SK-N-SH (cell line): ENCODE measurements at regions not wholly inside any gene's neighbourhood (a gene's known extent, or its start where the extent isn't known, plus 50 kb on each side); places are given as distances from the start of the nearest gene placed in this dataset.

Experiments used
- CTCF ChIA-PET: fragments of 300-600, 350-600 bp; formaldehyde crosslinking; extraction: SDS; loops from one replicate; lab custom pipeline; 2021; lab: Yijun Ruan, JAX
- POLR2A ChIA-PET: fragments of 350-600 bp; sonication (Branson Sonifier 250); formaldehyde crosslinking; extraction: SDS; loops from one replicate; lab custom pipeline; 2020; ENCODE audit warnings: antibody characterized with exemption, inconsistent platforms; lab: Yijun Ruan, JAX
- DNase-seq: peaks from one replicate; pipeline ENCODE4 v3.0.0; 2012
- H2AFZ ChIP-seq: fragments of 200-600 bp; sonication (generic); 2 replicates; pipeline ENCODE4 v1.8.1; 2016; ENCODE audit warnings: antibody characterized with exemption, mild to moderate bottlenecking, low read depth
- H3F3A ChIP-seq: fragments of 200-600 bp; sonication (generic); replicated peaks from 2 replicates; pipeline ENCODE3; 2016; ENCODE audit warnings: antibody characterized with exemption, mild to moderate bottlenecking; ENCODE audit not compliant: insufficient read depth
- H3K27ac ChIP-seq, 2 experiments: fragments of 200-500 bp in 1 of 2; fragments of 200-600 bp in 1 of 2; sonication (Bioruptor generic) in 1 of 2; sonication (generic), shearing (Covaris generic) in 1 of 2; 2 replicates each; pipeline versions ENCODE4 v1.5.1 to v1.6.1; 2014 to 2016; ENCODE audit warnings: low read depth in 2 of 2, inconsistent platforms in 1 of 2, low read length in 1 of 2, mild to moderate bottlenecking in 1 of 2, mixed read lengths in 1 of 2
- H3K27me3 ChIP-seq: fragments of 200-600 bp; sonication (generic), shearing (Covaris generic); 2 replicates; pipeline ENCODE4 v1.6.1; 2016; ENCODE audit warnings: mixed run types; ENCODE audit not compliant: insufficient read depth
- H3K36me3 ChIP-seq, 2 experiments: fragments of 200-500 bp in 1 of 2; fragments of 200-600 bp in 1 of 2; sonication (Bioruptor generic) in 1 of 2; sonication (generic) in 1 of 2; replicated peaks in 1 of 2; 2 replicates each; pipeline versions ENCODE3 to v1.5.1; 2014 to 2016; ENCODE audit warnings: low read length in 1 of 2, mild to moderate bottlenecking in 1 of 2; ENCODE audit not compliant: insufficient read depth in 2 of 2, control insufficient read depth in 1 of 2
- H3K4me1 ChIP-seq, 2 experiments: fragments of 200-500 bp in 1 of 2; fragments of 200-600 bp in 1 of 2; sonication (Bioruptor generic) in 1 of 2; sonication (generic), shearing (Covaris generic) in 1 of 2; 2 replicates each; pipeline versions ENCODE4 v1.5.1 to v1.6.1; 2014 to 2016; ENCODE audit warnings: low read depth in 1 of 2, low read length in 1 of 2, mixed run types in 1 of 2; ENCODE audit not compliant: insufficient read depth in 2 of 2, control insufficient read depth in 1 of 2
- H3K4me2 ChIP-seq: fragments of 200-600 bp; sonication (generic), shearing (Covaris generic); 2 replicates; pipeline ENCODE4 v1.6.1; 2017; ENCODE audit warnings: mixed run types
- H3K4me3 ChIP-seq, 2 experiments: fragments of 200-500 bp in 1 of 2; fragments of 200-600 bp in 1 of 2; sonication (Bioruptor generic) in 1 of 2; sonication (generic), shearing (Covaris generic) in 1 of 2; 2 replicates each; pipeline versions ENCODE4 v1.5.1 to v1.8.1; 2014 to 2016; ENCODE audit warnings: low read depth in 2 of 2, inconsistent platforms in 1 of 2, low read length in 1 of 2, mild to moderate bottlenecking in 1 of 2, mixed read lengths in 1 of 2, moderate library complexity in 1 of 2
- H3K79me2 ChIP-seq: fragments of 200-600 bp; sonication (generic); 2 replicates; pipeline ENCODE4 v1.8.1; 2017; ENCODE audit warnings: mild to moderate bottlenecking; ENCODE audit not compliant: insufficient read depth
- H3K9ac ChIP-seq: fragments of 200-600 bp; sonication (generic); 2 replicates; pipeline ENCODE4 v1.6.1; 2017; ENCODE audit warnings: mixed run types
- H3K9me2 ChIP-seq: fragments of 200-600 bp; sonication (generic); 2 replicates; pipeline ENCODE4 v1.6.1; 2017; ENCODE audit warnings: mixed run types
- H3K9me3 ChIP-seq: fragments of 200-600 bp; sonication (generic); 2 replicates; pipeline ENCODE4 v1.6.1; 2017; ENCODE audit warnings: mixed run types, mild to moderate bottlenecking, moderate library complexity
- H4K20me1 ChIP-seq: fragments of 200-600 bp; sonication (generic); 2 replicates; pipeline ENCODE4 v1.6.1; 2017; ENCODE audit warnings: mild to moderate bottlenecking, mixed run types; ENCODE audit not compliant: insufficient read depth
- CHD2 ChIP-seq: fragments of 150-350 bp; IDR thresholded peaks from 2 replicates; pipeline ENCODE4 v1.6.1; 2018; ENCODE audit warnings: low read length; ENCODE audit not compliant: partially characterized antibody
- ELF1 ChIP-seq: IDR thresholded peaks from 2 replicates; pipeline ENCODE4 v1.4.0; 2012
- EP300 ChIP-seq, 2 experiments: IDR thresholded peaks; 2 replicates each; pipeline versions ENCODE4 v1.4.0 to v1.6.1; 2012; ENCODE audit warnings: borderline replicate concordance in 1 of 2, low read depth in 1 of 2, low read length in 1 of 2
- FOSL2 ChIP-seq: IDR thresholded peaks from 2 replicates; pipeline ENCODE4 v1.4.0; 2012; ENCODE audit warnings: low read depth, mild to moderate bottlenecking, moderate library complexity, borderline replicate concordance
- FOXJ3 ChIP-seq: sonication (generic); formaldehyde crosslinking; IDR thresholded peaks from 2 replicates; pipeline ENCODE4 v1.5.1; 2020; ENCODE audit warnings: mild to moderate bottlenecking, missing genetic modification reagents
- FOXM1 ChIP-seq: IDR thresholded peaks from 2 replicates; pipeline ENCODE4 v1.4.0; 2012; ENCODE audit warnings: low read depth, mild to moderate bottlenecking
- GABPA ChIP-seq: IDR thresholded peaks from 2 replicates; pipeline ENCODE4 v1.4.0; 2012; ENCODE audit warnings: low read depth, mild to moderate bottlenecking
- GATA2 ChIP-seq: sonication (generic); formaldehyde crosslinking; IDR thresholded peaks from 2 replicates; pipeline ENCODE4 v1.5.0; 2020; ENCODE audit warnings: mild to moderate bottlenecking, missing genetic modification reagents
- IRF3 ChIP-seq: fragments of 150-350 bp; IDR thresholded peaks from 2 replicates; pipeline ENCODE4 v1.6.1; 2016; ENCODE audit warnings: mild to moderate bottlenecking, low read depth, low read length
- JUND ChIP-seq: IDR thresholded peaks from 2 replicates; pipeline ENCODE4 v1.4.0; 2012
- MAX ChIP-seq: IDR thresholded peaks from 2 replicates; pipeline ENCODE4 v1.4.0; 2012; ENCODE audit warnings: low read depth
- MEF2A ChIP-seq: IDR thresholded peaks from 2 replicates; pipeline ENCODE4 v1.4.0; 2012; ENCODE audit warnings: low read depth, borderline replicate concordance
- MXI1 ChIP-seq: IDR thresholded peaks from 2 replicates; pipeline ENCODE4 v1.6.1; 2012; ENCODE audit warnings: mild to moderate bottlenecking, low read depth, low read length, improper control_type of control experiment
- NFIC ChIP-seq: IDR thresholded peaks from 2 replicates; pipeline ENCODE4 v1.4.0; 2012; ENCODE audit warnings: borderline replicate concordance
- NRF1 ChIP-seq: IDR thresholded peaks from 2 replicates; pipeline ENCODE4 v1.6.1; 2012; ENCODE audit warnings: low read depth, mild to moderate bottlenecking, low read length
- POLR2AphosphoS5 ChIP-seq: IDR thresholded peaks from 2 replicates; pipeline ENCODE4 v1.6.1; 2012; ENCODE audit warnings: low read depth, low read length
- RCOR1 ChIP-seq: fragments of 150-350 bp; IDR thresholded peaks from 2 replicates; pipeline ENCODE4 v1.6.1; 2017; ENCODE audit warnings: antibody characterized with exemption, low read length
- RFX5 ChIP-seq: IDR thresholded peaks from 2 replicates; pipeline ENCODE4 v1.6.1; 2012; ENCODE audit warnings: mild to moderate bottlenecking, improper control_type of control experiment, low read length
- RXRA ChIP-seq: IDR thresholded peaks from 2 replicates; pipeline ENCODE4 v1.4.0; 2012; ENCODE audit warnings: low read depth, mild to moderate bottlenecking, borderline replicate concordance
- SIN3A ChIP-seq: IDR thresholded peaks from 2 replicates; pipeline ENCODE4 v1.6.1; 2012; ENCODE audit warnings: low read depth, mild to moderate bottlenecking, low read length, moderate library complexity, borderline replicate concordance
- SMC3 ChIP-seq: IDR thresholded peaks from 2 replicates; pipeline ENCODE4 v1.6.1; 2012; ENCODE audit warnings: low read depth, low read length, improper control_type of control experiment
- TAF1 ChIP-seq: IDR thresholded peaks from 2 replicates; pipeline ENCODE4 v1.6.1; 2012; ENCODE audit warnings: low read depth, mild to moderate bottlenecking, low read length, moderate library complexity, borderline replicate concordance
- TCF12 ChIP-seq: IDR thresholded peaks from 2 replicates; pipeline ENCODE4 v1.4.0; 2012
- TEAD4 ChIP-seq: IDR thresholded peaks from 2 replicates; pipeline ENCODE4 v1.4.0; 2012; ENCODE audit warnings: mild to moderate bottlenecking, borderline replicate concordance; ENCODE audit not compliant: insufficient read depth
- USF1 ChIP-seq: IDR thresholded peaks from 2 replicates; pipeline ENCODE4 v1.4.0; 2012; ENCODE audit warnings: low read depth, borderline replicate concordance
- USF2 ChIP-seq: fragments of 150-350 bp; IDR thresholded peaks from 2 replicates; pipeline ENCODE4 v1.6.1; 2017; ENCODE audit warnings: antibody characterized with exemption, low read length, low read depth, borderline replicate concordance
- YY1 ChIP-seq: IDR thresholded peaks from 2 replicates; pipeline ENCODE4 v1.4.0; 2012; ENCODE audit warnings: low read depth, mild to moderate bottlenecking
- TF ChIP-seq, protein P1 (sequence below): IDR thresholded peaks from 2 replicates; pipeline ENCODE4 v1.4.0; 2012; ENCODE audit warnings: low read depth, borderline replicate concordance
- TF ChIP-seq, protein P2 (sequence below): IDR thresholded peaks from 2 replicates; pipeline ENCODE4; 2012

GRCh38 chr1:55812281-55812680, 597.1 kb upstream of the USP24 start:
- H3K27ac ChIP-seq: peak overlapping the region in 1 of 2 experiments; percentile 11; a peak in 3 of 4 replicates
- H3K4me3 ChIP-seq: no peak overlapping the region
- H3K9ac ChIP-seq: no peak overlapping the region
- no peaks in the 10 kb centered on the region; a peak in 1 of 4 replicates for H3K4me1 ChIP-seq
- H3F3A ChIP-seq: no peaks in the 10 kb centered on the region
- no peaks in the 10 kb centered on the region for H3K9me3 ChIP-seq
- no peaks in the 10 kb centered on the region for H3K79me2 ChIP-seq
- no peak overlapping the region for H2AFZ ChIP-seq
- H3K36me3 ChIP-seq: no peaks in the 10 kb centered on the region
- H3K27me3 ChIP-seq: no peaks in the 10 kb centered on the region
- CTCF ChIA-PET: no interaction called here
- no peaks in the 10 kb centered on the region for H4K20me1 ChIP-seq
- DNase-seq: no peak
- POLR2A ChIA-PET: no interaction called here
- no peak overlapping the region for H3K4me2 ChIP-seq
- H3K9me2 ChIP-seq: no peaks in the 10 kb centered on the region
- TF ChIP-seq IRF3 (no peak), SMC3 (no peak), RFX5 (no peak), TCF12 (peak; percentile 60), FOXM1 (no peak), FOXJ3 (CRISPR knock-in tag) (no peak), TAF1 (no peak), MXI1 (no peak), GATA2 (no peak), NRF1 (no peak), MEF2A (no peak), YY1 (no peak), RCOR1 (no peak), MAX (no peak), SIN3A (no peak), CHD2 (no peak), USF2 (no peak), USF1 (no peak), NFIC (no peak), RXRA (peak; percentile 15; the same call in 1 of the 2 replicates), GABPA (no peak), EP300 (IDR thresholded peaks at IDR 0.05; ENCODE audit: borderline replicate concordance in 1 of 2, low read depth in 1 of 2, low read length in 1 of 2) (peak in 1 of 2 experiments; percentile 47; a peak in 1 of 4 replicates), TEAD4 (no peak), FOSL2 (peak; percentile 43; the same call in 1 of the 2 replicates), POLR2AphosphoS5 (no peak), ELF1 (no peak), JUND (peak; percentile 48)
- TF ChIP-seq, protein P1, sequence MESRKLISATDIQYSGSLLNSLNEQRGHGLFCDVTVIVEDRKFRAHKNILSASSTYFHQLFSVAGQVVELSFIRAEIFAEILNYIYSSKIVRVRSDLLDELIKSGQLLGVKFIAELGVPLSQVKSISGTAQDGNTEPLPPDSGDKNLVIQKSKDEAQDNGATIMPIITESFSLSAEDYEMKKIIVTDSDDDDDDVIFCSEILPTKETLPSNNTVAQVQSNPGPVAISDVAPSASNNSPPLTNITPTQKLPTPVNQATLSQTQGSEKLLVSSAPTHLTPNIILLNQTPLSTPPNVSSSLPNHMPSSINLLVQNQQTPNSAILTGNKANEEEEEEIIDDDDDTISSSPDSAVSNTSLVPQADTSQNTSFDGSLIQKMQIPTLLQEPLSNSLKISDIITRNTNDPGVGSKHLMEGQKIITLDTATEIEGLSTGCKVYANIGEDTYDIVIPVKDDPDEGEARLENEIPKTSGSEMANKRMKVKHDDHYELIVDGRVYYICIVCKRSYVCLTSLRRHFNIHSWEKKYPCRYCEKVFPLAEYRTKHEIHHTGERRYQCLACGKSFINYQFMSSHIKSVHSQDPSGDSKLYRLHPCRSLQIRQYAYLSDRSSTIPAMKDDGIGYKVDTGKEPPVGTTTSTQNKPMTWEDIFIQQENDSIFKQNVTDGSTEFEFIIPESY: no peak
- TF ChIP-seq, protein P2, sequence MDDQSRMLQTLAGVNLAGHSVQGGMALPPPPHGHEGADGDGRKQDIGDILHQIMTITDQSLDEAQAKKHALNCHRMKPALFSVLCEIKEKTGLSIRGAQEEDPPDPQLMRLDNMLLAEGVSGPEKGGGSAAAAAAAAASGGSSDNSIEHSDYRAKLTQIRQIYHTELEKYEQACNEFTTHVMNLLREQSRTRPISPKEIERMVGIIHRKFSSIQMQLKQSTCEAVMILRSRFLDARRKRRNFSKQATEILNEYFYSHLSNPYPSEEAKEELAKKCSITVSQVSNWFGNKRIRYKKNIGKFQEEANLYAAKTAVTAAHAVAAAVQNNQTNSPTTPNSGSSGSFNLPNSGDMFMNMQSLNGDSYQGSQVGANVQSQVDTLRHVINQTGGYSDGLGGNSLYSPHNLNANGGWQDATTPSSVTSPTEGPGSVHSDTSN: peak; percentile 77
